OCI-LY3 (cell line): ENCODE measurements at regions not wholly inside any gene's neighbourhood (a gene's known extent, or its start where the extent isn't known, plus 50 kb on each side); places are given as distances from the start of the nearest gene placed in this dataset.
"Not testable (repeated sequence)": the region's sequence is repeated elsewhere in the genome, so short reads cannot be mapped to it uniquely, and the experiment has no call there.

ENCODE experiments used
- H2AFZ ChIP-seq: fragments of 200-600, 300-600 bp; shearing (Covaris generic); 2 replicates; pipeline ENCODE4 v1.6.0; 2014; ENCODE audit warnings: antibody characterized with exemption, low read depth, low read length
- H3K27ac ChIP-seq: fragments of 200-600, 300-600 bp; sonication (generic); 2 replicates; pipeline ENCODE4 v1.5.1; 2014; ENCODE audit warnings: mild to moderate bottlenecking, low read length, moderate library complexity, mixed read lengths
- H3K27me3 ChIP-seq: fragments of 200-600, 300-600 bp; sonication (generic); 2 replicates; pipeline ENCODE4 v1.6.1; 2014; ENCODE audit warnings: low read depth, low read length, mixed read lengths
- H3K36me3 ChIP-seq: fragments of 200-600, 300-600 bp; sonication (generic); replicated peaks from 2 replicates; pipeline ENCODE3; 2014; ENCODE audit warnings: low read depth, low read length, mixed read lengths
- H3K4me1 ChIP-seq: fragments of 300-600, 200-600 bp; sonication (generic); 2 replicates; pipeline ENCODE4 v1.6.1; 2014; ENCODE audit warnings: low read length, mixed read lengths
- H3K4me2 ChIP-seq: fragments of 200-600, 300-600 bp; sonication (generic); 2 replicates; pipeline ENCODE4 v1.6.1; 2014; ENCODE audit warnings: low read length, mixed read lengths
- H3K4me3 ChIP-seq: fragments of 300-600, 200-600 bp; sonication (generic); 2 replicates; pipeline ENCODE4 v1.5.1; 2014; ENCODE audit warnings: antibody characterized with exemption, mild to moderate bottlenecking, low read length, moderate library complexity
- H3K79me2 ChIP-seq: fragments of 300-600, 200-600 bp; shearing (Covaris generic); 2 replicates; pipeline ENCODE4 v1.6.1; 2014; ENCODE audit warnings: mild to moderate bottlenecking, low read length, mixed read lengths
- H3K9ac ChIP-seq: fragments of 300-600, 200-600 bp; shearing (Covaris generic); 2 replicates; pipeline ENCODE4 v1.6.0; 2014; ENCODE audit warnings: mild to moderate bottlenecking, low read length, moderate library complexity
- H3K9me3 ChIP-seq: fragments of 200-600, 300-600 bp; shearing (Covaris generic); 2 replicates; pipeline ENCODE4 v1.6.1; 2014; ENCODE audit warnings: low read length, mixed read lengths; ENCODE audit not compliant: insufficient read depth
- H4K20me1 ChIP-seq: fragments of 200-600, 300-600 bp; sonication (generic); 2 replicates; pipeline ENCODE4 v1.6.1; 2016; ENCODE audit warnings: low read length, mixed read lengths; ENCODE audit not compliant: insufficient read depth
- CTCF ChIP-seq: fragments of 200-600, 300-600 bp; sonication (generic); IDR thresholded peaks from 2 replicates; pipeline ENCODE4 v1.5.1; 2014; ENCODE audit warnings: antibody characterized with exemption, low read length, low read depth
- EZH2phosphoT487 ChIP-seq: fragments of 200-600 bp; shearing (Covaris generic); IDR thresholded peaks from 2 replicates; pipeline ENCODE4 v1.6.1; 2018; ENCODE audit warnings: antibody characterized with exemption, mixed run types, low read depth

- H3K4me1 ChIP-seq = no peaks in the 10 kb centered on the region
- TF ChIP-seq EZH2phosphoT487 = no peak
- TF ChIP-seq CTCF = no peak
These were observed 140.1 kb upstream of the JCAD start for GRCh38 chr10:30199376-30200016.

GRCh38 chr10:30197186-30197585 lies 137.8 kb upstream of the JCAD start:
- no peaks in the 10 kb centered on the region for H3K36me3 ChIP-seq
- no peak overlapping the region for H2AFZ ChIP-seq
- no peak overlapping the region for H3K4me2 ChIP-seq
- no peaks in the 10 kb centered on the region for H3K79me2 ChIP-seq
- no peaks in the 10 kb centered on the region for H4K20me1 ChIP-seq
- no peak overlapping the region for H3K9ac ChIP-seq
- H3K27ac ChIP-seq = no peak overlapping the region
- no peaks in the 10 kb centered on the region for H3K27me3 ChIP-seq
- peaks cover 12% of the 10 kb centered on the region for H3K4me1 ChIP-seq
- TF ChIP-seq EZH2phosphoT487 (no peak), CTCF (no peak)
- no peaks in the 10 kb centered on the region for H3K9me3 ChIP-seq
- no peak overlapping the region for H3K4me3 ChIP-seq

More at GRCh38 chr10:30199376-30200016, 140.1 kb upstream of the JCAD start:
- no peak overlapping the region for H3K9ac ChIP-seq
- no peaks in the 10 kb centered on the region for H3K79me2 ChIP-seq
- H3K9me3 ChIP-seq = no peaks in the 10 kb centered on the region
- H4K20me1 ChIP-seq = no peaks in the 10 kb centered on the region
- H3K4me2 ChIP-seq = no peak overlapping the region
- H3K4me3 ChIP-seq = no peak overlapping the region
- no peaks in the 10 kb centered on the region for H3K36me3 ChIP-seq
- no peaks in the 10 kb centered on the region for H3K27me3 ChIP-seq
- no peak overlapping the region for H2AFZ ChIP-seq
- H3K27ac ChIP-seq = no peak overlapping the region

- H3K36me3 ChIP-seq = not testable (repeated sequence)
- H3K4me1 ChIP-seq = peaks cover 12% of the 10 kb centered on the region
These were observed 137.2 kb upstream of the JCAD start for GRCh38 chr10:30196559-30196958.

GRCh38 chr10:30192846-30193608 lies 133.6 kb upstream of the JCAD start:
- H3K79me2 ChIP-seq = no peaks in the 10 kb centered on the region
- no peak overlapping the region for H2AFZ ChIP-seq
- no peak overlapping the region for H3K27ac ChIP-seq
- no peaks in the 10 kb centered on the region for H3K36me3 ChIP-seq
- no peak overlapping the region for H3K9ac ChIP-seq
- no peaks in the 10 kb centered on the region for H4K20me1 ChIP-seq
- no peaks in the 10 kb centered on the region for H3K27me3 ChIP-seq
- no peak overlapping the region for H3K4me3 ChIP-seq
- H3K4me2 ChIP-seq = peak overlapping the region; percentile 50
- peaks cover 12% of the 10 kb centered on the region for H3K4me1 ChIP-seq
- H3K9me3 ChIP-seq = no peaks in the 10 kb centered on the region
- TF ChIP-seq CTCF = no peak
- no peak for TF ChIP-seq EZH2phosphoT487

More at GRCh38 chr10:30196559-30196958, 137.2 kb upstream of the JCAD start:
- not testable (repeated sequence) for H2AFZ ChIP-seq, H3K4me3 ChIP-seq, H3K27ac ChIP-seq, H3K9ac ChIP-seq, H4K20me1 ChIP-seq, H3K4me2 ChIP-seq, H3K9me3 ChIP-seq, H3K79me2 ChIP-seq, H3K27me3 ChIP-seq
